HEK293 (cell line): ENCODE measurements at regions not wholly inside any gene's neighbourhood (a gene's known extent, or its start where the extent isn't known, plus 50 kb on each side); places are given as distances from the start of the nearest gene placed in this dataset.

Source experiments
- CTCF ChIA-PET: fragments of 350-600 bp; formaldehyde crosslinking; extraction: SDS; loops from one replicate; lab custom pipeline; 2021; ENCODE audit warnings: antibody characterized with exemption; lab: Yijun Ruan, JAX
- POLR2A ChIA-PET: fragments of 300-600 bp; formaldehyde crosslinking; extraction: SDS; loops from one replicate; lab custom pipeline; 2020; ENCODE audit warnings: antibody characterized with exemption, inconsistent platforms; lab: Yijun Ruan, JAX
- H3K27ac ChIP-seq: fragments of 200-500 bp; sonication (Bioruptor generic); 2 replicates; pipeline ENCODE4 v1.5.1; 2014; ENCODE audit warnings: low read depth, low read length, control low read depth, inconsistent platforms; ENCODE audit errors: extremely low read depth
- H3K36me3 ChIP-seq, 2 experiments: fragments of 200-500 bp in 1 of 2; sonication (Bioruptor generic) in 1 of 2; 1 replicate in 1 of 2; 2 replicates in 1 of 2; pipeline ENCODE4 v1.5.1; 2014 to 2017; ENCODE audit warnings: inconsistent platforms in 2 of 2, low read length in 2 of 2; ENCODE audit not compliant: control insufficient read depth in 2 of 2, insufficient read depth in 1 of 2
- H3K4me1 ChIP-seq: fragments of 200-500 bp; sonication (Bioruptor generic); 2 replicates; pipeline ENCODE4 v1.5.1; 2014; ENCODE audit warnings: mild to moderate bottlenecking, low read length, inconsistent platforms; ENCODE audit not compliant: control insufficient read depth, insufficient read depth
- H3K4me3 ChIP-seq: 2 replicates; pipeline ENCODE4 v1.5.1; 2011; ENCODE audit warnings: low read depth, mild to moderate bottlenecking, control low read depth, low read length, moderate library complexity
- H3K9me3 ChIP-seq: fragments of 200-500 bp; sonication (Bioruptor generic); 2 replicates; pipeline ENCODE4 v1.5.1; 2014; ENCODE audit warnings: low read depth, low read length, inconsistent platforms; ENCODE audit not compliant: control insufficient read depth, insufficient read depth
- GLIS2 ChIP-seq: fragments of 450-650 bp; formaldehyde crosslinking; IDR thresholded peaks from 2 replicates; pipeline ENCODE4 v1.5.1; 2016; ENCODE audit warnings: missing biosample characterization, missing genetic modification characterization
- KLF7 ChIP-seq: fragments of 450-650 bp; formaldehyde crosslinking; IDR thresholded peaks from 2 replicates; pipeline ENCODE4 v1.5.1; 2016; ENCODE audit warnings: missing biosample characterization, missing genetic modification characterization, borderline replicate concordance
- KLF9 ChIP-seq: fragments of 450-650 bp; formaldehyde crosslinking; IDR thresholded peaks from 2 replicates; pipeline ENCODE4 v1.5.1; 2016; ENCODE audit warnings: missing biosample characterization, missing genetic modification characterization, low read depth
- MZF1 ChIP-seq: fragments of 450-650 bp; formaldehyde crosslinking; IDR thresholded peaks from 2 replicates; pipeline ENCODE4 v1.5.1; 2017; ENCODE audit warnings: missing biosample characterization, missing genetic modification characterization, borderline replicate concordance
- OSR2 ChIP-seq: fragments of 450-650 bp; formaldehyde crosslinking; IDR thresholded peaks from 2 replicates; pipeline ENCODE4 v1.5.1; 2016; ENCODE audit warnings: missing biosample characterization, missing genetic modification characterization
- SALL2 ChIP-seq: fragments of 450-650 bp; formaldehyde crosslinking; IDR thresholded peaks from 2 replicates; pipeline ENCODE4 v1.5.0; 2017; ENCODE audit warnings: missing biosample characterization, mild to moderate bottlenecking, missing genetic modification characterization, borderline replicate concordance
- SCRT1 ChIP-seq: fragments of 450-650 bp; formaldehyde crosslinking; IDR thresholded peaks from 2 replicates; pipeline ENCODE4 v1.5.1; 2016; ENCODE audit warnings: missing biosample characterization, missing genetic modification characterization, borderline replicate concordance
- SP7 ChIP-seq: fragments of 450-650 bp; formaldehyde crosslinking; IDR thresholded peaks from 2 replicates; pipeline ENCODE4 v1.5.1; 2016; ENCODE audit warnings: missing biosample characterization, missing genetic modification characterization
- ZBTB10 ChIP-seq: fragments of 450-650 bp; formaldehyde crosslinking; IDR thresholded peaks from 2 replicates; pipeline ENCODE4 v1.5.1; 2016; ENCODE audit warnings: missing biosample characterization, missing genetic modification characterization
- ZBTB20 ChIP-seq: fragments of 450-650 bp; formaldehyde crosslinking; IDR thresholded peaks from 2 replicates; pipeline ENCODE4 v1.5.1; 2016; ENCODE audit warnings: missing biosample characterization, missing genetic modification characterization
- ZNF140 ChIP-seq: fragments of 450-650 bp; formaldehyde crosslinking; IDR thresholded peaks from 2 replicates; pipeline ENCODE4 v1.5.1; 2016; ENCODE audit warnings: missing biosample characterization, missing genetic modification characterization
- ZNF16 ChIP-seq: fragments of 450-650 bp; formaldehyde crosslinking; IDR thresholded peaks from 2 replicates; pipeline ENCODE4 v1.5.1; 2016; ENCODE audit warnings: low read depth, missing biosample characterization, missing genetic modification characterization
- ZNF221 ChIP-seq: fragments of 450-650 bp; formaldehyde crosslinking; IDR thresholded peaks from 2 replicates; pipeline ENCODE4 v1.5.1; 2017; ENCODE audit warnings: missing biosample characterization, missing genetic modification characterization, borderline replicate concordance
- ZNF248 ChIP-seq: fragments of 450-650 bp; formaldehyde crosslinking; IDR thresholded peaks from 2 replicates; pipeline ENCODE4 v1.5.1; 2017; ENCODE audit warnings: missing biosample characterization, missing genetic modification characterization
- ZNF302 ChIP-seq: fragments of 450-650 bp; formaldehyde crosslinking; IDR thresholded peaks from 2 replicates; pipeline ENCODE4 v1.5.1; 2016; ENCODE audit warnings: missing biosample characterization, missing genetic modification characterization, low read depth
- ZNF391 ChIP-seq: fragments of 450-650 bp; formaldehyde crosslinking; IDR thresholded peaks from 2 replicates; pipeline ENCODE4 v1.5.1; 2016; ENCODE audit warnings: low read depth, missing biosample characterization, missing genetic modification characterization, borderline replicate concordance
- ZNF501 ChIP-seq: fragments of 450-650 bp; formaldehyde crosslinking; IDR thresholded peaks from 2 replicates; pipeline ENCODE4 v1.5.1; 2016; ENCODE audit warnings: missing biosample characterization, missing genetic modification characterization
- ZNF549 ChIP-seq: fragments of 450-650 bp; IDR thresholded peaks from 2 replicates; pipeline ENCODE4 v1.5.1; 2018; ENCODE audit warnings: missing biosample characterization, missing genetic modification characterization, mild to moderate bottlenecking, inconsistent platforms, moderate library complexity
- ZNF558 ChIP-seq: fragments of 450-650 bp; formaldehyde crosslinking; IDR thresholded peaks from 2 replicates; pipeline ENCODE4 v1.5.1; 2016; ENCODE audit warnings: missing biosample characterization, missing genetic modification characterization
- ZNF610 ChIP-seq: fragments of 450-650 bp; formaldehyde crosslinking; IDR thresholded peaks from 2 replicates; pipeline ENCODE4 v1.5.1; 2016; ENCODE audit warnings: missing biosample characterization, missing genetic modification characterization, borderline replicate concordance
- ZNF660 ChIP-seq: fragments of 450-650 bp; IDR thresholded peaks from 2 replicates; pipeline ENCODE4 v1.5.1; 2018; ENCODE audit warnings: missing biosample characterization, mild to moderate bottlenecking, missing genetic modification characterization
- ZNF670 ChIP-seq: fragments of 450-650 bp; formaldehyde crosslinking; IDR thresholded peaks from 2 replicates; pipeline ENCODE4 v1.5.1; 2016; ENCODE audit warnings: missing biosample characterization, missing genetic modification characterization, low read depth
- TF ChIP-seq, protein P1 (sequence below): fragments of 450-650 bp; formaldehyde crosslinking; IDR thresholded peaks from 2 replicates; pipeline ENCODE4 v1.5.1; 2016; ENCODE audit warnings: missing biosample characterization, missing genetic modification characterization

DNA sequence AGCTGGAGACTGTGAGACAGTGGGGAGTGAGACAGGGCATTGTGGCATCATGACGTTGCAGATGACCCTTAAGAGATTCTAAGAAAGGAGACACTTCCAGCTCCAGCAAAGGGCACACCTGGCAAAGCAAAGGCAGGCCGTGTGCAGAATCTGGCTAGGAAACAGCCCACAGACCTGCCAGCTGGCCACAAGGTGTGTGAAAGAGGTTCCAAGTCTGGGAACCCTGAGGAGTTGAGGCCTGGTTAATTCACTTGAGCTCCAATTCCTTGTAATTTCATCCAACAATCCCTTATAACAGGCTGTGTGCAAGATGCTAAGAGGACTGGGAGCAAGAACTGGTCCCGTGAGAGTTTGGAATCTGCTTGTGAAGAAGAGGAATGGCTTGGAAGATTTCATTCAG lies 72.8 kb upstream of the FAM9A start (continued):
- TF ChIP-seq ZNF302, result no peak
- TF ChIP-seq ZNF670, result no peak
- TF ChIP-seq ZBTB20 (tag by site-specific recombination), result no peak
- TF ChIP-seq ZNF501 (tag by site-specific recombination), result no peak
- TF ChIP-seq ZNF221 (tag by site-specific recombination), result no peak

- TF ChIP-seq ZNF248 (tag by site-specific recombination) (no peak), KLF9 (tag by site-specific recombination) (no peak), ZNF391 (tag by site-specific recombination) (no peak), MZF1 (tag by site-specific recombination) (no peak), SCRT1 (tag by site-specific recombination) (no peak), ZNF16 (tag by site-specific recombination) (no peak), OSR2 (no peak), GLIS2 (no peak), KLF7 (tag by site-specific recombination) (no peak), SP7 (tag by site-specific recombination) (no peak), ZNF660 (tag by site-specific recombination) (no peak), ZNF549 (tag by site-specific recombination) (no peak), SALL2 (tag by site-specific recombination) (no peak)
- TF ChIP-seq, protein P1, sequence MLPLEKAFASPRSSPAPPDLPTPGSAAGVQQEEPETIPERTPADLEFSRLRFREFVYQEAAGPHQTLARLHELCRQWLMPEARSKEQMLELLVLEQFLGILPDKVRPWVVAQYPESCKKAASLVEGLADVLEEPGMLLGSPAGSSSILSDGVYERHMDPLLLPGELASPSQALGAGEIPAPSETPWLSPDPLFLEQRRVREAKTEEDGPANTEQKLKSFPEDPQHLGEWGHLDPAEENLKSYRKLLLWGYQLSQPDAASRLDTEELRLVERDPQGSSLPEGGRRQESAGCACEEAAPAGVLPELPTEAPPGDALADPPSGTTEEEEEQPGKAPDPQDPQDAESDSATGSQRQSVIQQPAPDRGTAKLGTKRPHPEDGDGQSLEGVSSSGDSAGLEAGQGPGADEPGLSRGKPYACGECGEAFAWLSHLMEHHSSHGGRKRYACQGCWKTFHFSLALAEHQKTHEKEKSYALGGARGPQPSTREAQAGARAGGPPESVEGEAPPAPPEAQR, result no peak
- TF ChIP-seq, all 188 proteins: peak for 0
- Histone ChIP-seq H3K36me3 (no peaks in the 10 kb centered on the region), H3K27ac (no peak overlapping the region), H3K4me1 (no peaks in the 10 kb centered on the region), H3K4me3 (no peak overlapping the region), H3K9me3 (no peaks in the 10 kb centered on the region)
- ChIA-PET CTCF (no interaction called here), POLR2A (no interaction called here)
Measured at GRCh38 chrX:8873102-8873501, 71.9 kb upstream of the FAM9A start.

- Histone ChIP-seq H3K27ac (no peak overlapping the region), H3K9me3 (no peaks in the 10 kb centered on the region), H3K4me3 (no peak overlapping the region), H3K36me3 (no peaks in the 10 kb centered on the region), H3K4me1 (no peaks in the 10 kb centered on the region)
- ChIA-PET CTCF (no interaction called here), POLR2A (no interaction called here)
- TF ChIP-seq ZNF558 (tag by site-specific recombination) (no peak), ZNF610 (tag by site-specific recombination) (no peak), ZBTB10 (tag by site-specific recombination) (no peak), ZNF140 (tag by site-specific recombination) (no peak)
- TF ChIP-seq, all 188 proteins: peak for 0
Measured at GRCh38 chrX:8870411-8870810, 69.2 kb upstream of the FAM9A start.
